SK-N-MC (cell line): ENCODE measurements at regions not wholly inside any gene's neighbourhood (a gene's known extent, or its start where the extent isn't known, plus 50 kb on each side); places are given as distances from the start of the nearest gene placed in this dataset.

Source experiments
- DNase-seq: peaks from one replicate; pipeline ENCODE4 v3.0.0-alpha.2; 2011; ENCODE audit warnings: low read depth, low spot score
- H3K27ac ChIP-seq: fragments of 200-600 bp; sonication (generic); 2 replicates; pipeline ENCODE4 v1.5.1; 2016; ENCODE audit warnings: mixed run types
- H3K36me3 ChIP-seq: fragments of 200-600 bp; sonication (generic); 2 replicates; pipeline ENCODE4 v1.6.1; 2017; ENCODE audit warnings: antibody characterized with exemption, low read length, mixed read lengths; ENCODE audit not compliant: insufficient read depth
- H3K4me3 ChIP-seq: fragments of 200-600 bp; sonication (generic); 2 replicates; pipeline ENCODE4 v1.5.1; 2016
- H3K9ac ChIP-seq: fragments of 200-600 bp; sonication (generic); 2 replicates; pipeline ENCODE4 v1.8.0; 2017; ENCODE audit warnings: mixed run types, mixed read lengths; ENCODE audit not compliant: insufficient read length
- H3K9me3 ChIP-seq: fragments of 200-600 bp; sonication (generic); 2 replicates; pipeline ENCODE4 v1.6.1; 2017; ENCODE audit warnings: low read depth, mild to moderate bottlenecking, antibody characterized with exemption, low read length, moderate library complexity, mixed read lengths
- EZH2 ChIP-seq: fragments of 200-600 bp; sonication (generic); IDR thresholded peaks from one replicate; pipeline ENCODE4 v1.6.1; 2017; ENCODE audit warnings: antibody characterized with exemption
- FOXP2 ChIP-seq: optimal IDR thresholded peaks from 2 replicates; pipeline ENCODE3; 2011; ENCODE audit warnings: mild to moderate bottlenecking, moderate library complexity; ENCODE audit not compliant: insufficient read depth; ENCODE audit errors: extremely low read length, control extremely low read depth
- POLR2AphosphoS5 ChIP-seq: IDR thresholded peaks from 2 replicates; pipeline ENCODE4 v1.6.1; 2012; ENCODE audit warnings: mild to moderate bottlenecking, low read depth, low read length, borderline replicate concordance

GRCh38 chr11:25350899-25351803 is 854.3 kb downstream of the LUZP2 start:
- no peaks in the 10 kb centered on the region for H3K9me3 ChIP-seq
- no peak overlapping the region for H3K27ac ChIP-seq
- no peaks in the 10 kb centered on the region for H3K36me3 ChIP-seq
- no peak overlapping the region for H3K9ac ChIP-seq
- TF ChIP-seq POLR2AphosphoS5 (no peak), FOXP2 (no peak), EZH2 (no peak)
- H3K4me3 ChIP-seq, result no peak overlapping the region
- DNase-seq, result no peak

- DNase-seq, result no peak
- no peak overlapping the region for H3K4me3 ChIP-seq
- no peak overlapping the region for H3K9ac ChIP-seq
- no peaks in the 10 kb centered on the region for H3K36me3 ChIP-seq
- no peak for TF ChIP-seq EZH2
- no peak for TF ChIP-seq FOXP2
- TF ChIP-seq POLR2AphosphoS5, result no peak
- no peaks in the 10 kb centered on the region for H3K9me3 ChIP-seq
- no peak overlapping the region for H3K27ac ChIP-seq
Measured at GRCh38 chr11:25357133-25357532, 860.3 kb downstream of the LUZP2 start.

- DNase-seq, result no peak
- H3K9ac ChIP-seq, result no peak overlapping the region
- H3K9me3 ChIP-seq, result no peaks in the 10 kb centered on the region
- no peak overlapping the region for H3K27ac ChIP-seq
- no peaks in the 10 kb centered on the region for H3K36me3 ChIP-seq
- no peak for TF ChIP-seq EZH2
- no peak for TF ChIP-seq FOXP2
- TF ChIP-seq POLR2AphosphoS5, result no peak
- no peak overlapping the region for H3K4me3 ChIP-seq
Measured at GRCh38 chr11:25377466-25377865, 880.6 kb downstream of the LUZP2 start.

GRCh38 chr11:25396847-25397246 is 900.0 kb downstream of the LUZP2 start:
- Histone ChIP-seq H3K4me3 (no peak overlapping the region), H3K9me3 (no peaks in the 10 kb centered on the region), H3K9ac (no peak overlapping the region), H3K36me3 (no peaks in the 10 kb centered on the region), H3K27ac (no peak overlapping the region)
- DNase-seq, result no peak
- TF ChIP-seq FOXP2 (no peak), POLR2AphosphoS5 (no peak), EZH2 (no peak)

GRCh38 chr11:25408146-25408545 is 911.3 kb downstream of the LUZP2 start:
- no peak for DNase-seq
- TF ChIP-seq FOXP2 (no peak), EZH2 (no peak), POLR2AphosphoS5 (no peak)
- H3K27ac ChIP-seq, result no peak overlapping the region

GRCh38 chr11:25415793-25416192 is 916.1 kb upstream of the ANO3 start:
- H3K36me3 ChIP-seq, result no peaks in the 10 kb centered on the region
- TF ChIP-seq EZH2 (no peak), POLR2AphosphoS5 (no peak), FOXP2 (no peak)
- H3K27ac ChIP-seq, result no peak overlapping the region
- DNase-seq, result no peak
- H3K4me3 ChIP-seq, result no peak overlapping the region
- no peaks in the 10 kb centered on the region for H3K9me3 ChIP-seq
- no peak overlapping the region for H3K9ac ChIP-seq

More at GRCh38 chr11:25408146-25408545, 911.3 kb downstream of the LUZP2 start:
- no peaks in the 10 kb centered on the region for H3K9me3 ChIP-seq
- no peaks in the 10 kb centered on the region for H3K36me3 ChIP-seq
- no peak overlapping the region for H3K4me3 ChIP-seq
- no peak overlapping the region for H3K9ac ChIP-seq

GRCh38 chr11:25423436-25424199 is 908.3 kb upstream of the ANO3 start:
- no peak for DNase-seq
- Histone ChIP-seq H3K27ac (no peak overlapping the region), H3K4me3 (no peak overlapping the region), H3K9me3 (no peaks in the 10 kb centered on the region), H3K36me3 (no peaks in the 10 kb centered on the region), H3K9ac (no peak overlapping the region)
- TF ChIP-seq POLR2AphosphoS5, result no peak
- no peak for TF ChIP-seq EZH2
- no peak for TF ChIP-seq FOXP2

- Histone ChIP-seq H3K9me3 (no peaks in the 10 kb centered on the region), H3K36me3 (no peaks in the 10 kb centered on the region), H3K4me3 (no peak overlapping the region), H3K9ac (no peak overlapping the region), H3K27ac (no peak overlapping the region)
- TF ChIP-seq EZH2, result no peak
- TF ChIP-seq FOXP2, result no peak
- TF ChIP-seq POLR2AphosphoS5, result no peak
- DNase-seq, result no peak
Measured at GRCh38 chr11:25432376-25432775, 899.6 kb upstream of the ANO3 start.
